Panc1 (cell line): ENCODE measurements at regions not wholly inside any gene's neighbourhood (a gene's known extent, or its start where the extent isn't known, plus 50 kb on each side); places are given as distances from the start of the nearest gene placed in this dataset.

Source experiments
- ATAC-seq: fragments of 200-7000 bp; cut with Tn5 transposase; 2 replicates; pipeline ENCODE4 v1.9.1; 2020; ENCODE audit warnings: mild to moderate bottlenecking, moderate library complexity
- BruUV-seq: library from RNA; stranded (reverse); fragments of 400-500 nt; replicated peaks from 2 replicates; lab custom pipeline; 2021; lab: Mats Ljungman, UMichigan
- CTCF ChIA-PET: fragments of 300-600 bp; sonication (Branson Sonifier 250); formaldehyde crosslinking; loops from one replicate; lab custom pipeline; 2022; ENCODE audit warnings: antibody characterized with exemption; lab: Charles Lee
- POLR2A ChIA-PET: fragments of 300-600 bp; sonication (Branson Sonifier 250); formaldehyde crosslinking; loops from one replicate; lab custom pipeline; 2022; ENCODE audit warnings: antibody characterized with exemption; lab: Charles Lee
- DNase-seq: peaks from one replicate; pipeline ENCODE4 v3.0.0-alpha.2; 2010; ENCODE audit warnings: low read depth, low spot score
- H3K27ac ChIP-seq: 2 replicates; pipeline ENCODE4 v1.5.1; 2011; ENCODE audit warnings: mild to moderate bottlenecking, low read length, inconsistent platforms
- H3K27me3 ChIP-seq: fragments of 200-500 bp; sonication (Bioruptor generic); 2 replicates; pipeline ENCODE4 v1.6.0; 2014; ENCODE audit warnings: low read length, inconsistent platforms; ENCODE audit not compliant: control insufficient read depth, insufficient read depth
- H3K36me3 ChIP-seq: fragments of 200-500 bp; sonication (Bioruptor generic); 2 replicates; pipeline ENCODE4 v1.5.1; 2014; ENCODE audit warnings: inconsistent platforms, mild to moderate bottlenecking, low read length, moderate library complexity; ENCODE audit not compliant: control insufficient read depth, insufficient read depth
- H3K4me1 ChIP-seq: 2 replicates; pipeline ENCODE4 v1.5.1; 2011; ENCODE audit warnings: inconsistent platforms, mild to moderate bottlenecking, low read length, moderate library complexity; ENCODE audit not compliant: control insufficient read depth, insufficient read depth
- H3K4me3 ChIP-seq, 2 experiments: 2 replicates each; pipeline ENCODE4 v1.5.1; 2011 to 2012; ENCODE audit warnings: low read depth in 2 of 2, low read length in 2 of 2, mild to moderate bottlenecking in 2 of 2, inconsistent platforms in 1 of 2, moderate library complexity in 1 of 2
- H3K9me3 ChIP-seq: fragments of 200-500 bp; sonication (Bioruptor generic); 2 replicates; pipeline ENCODE4 v1.5.1; 2014; ENCODE audit warnings: low read depth, mild to moderate bottlenecking, inconsistent platforms, low read length, moderate library complexity; ENCODE audit not compliant: control insufficient read depth, insufficient read depth
- POLR2AphosphoS5 ChIP-seq: IDR thresholded peaks from 2 replicates; pipeline ENCODE4 v1.6.1; 2012; ENCODE audit warnings: mild to moderate bottlenecking, low read depth, low read length, moderate library complexity
- REST ChIP-seq, 2 experiments: IDR thresholded peaks; 2 replicates each; pipeline ENCODE4 v1.6.1; 2011 to 2012; ENCODE audit warnings: low read depth in 2 of 2, control low read depth in 1 of 2, low read length in 1 of 2, mild to moderate bottlenecking in 1 of 2, moderate library complexity in 1 of 2; ENCODE audit not compliant: insufficient read depth in 1 of 2
- SIN3A ChIP-seq: IDR thresholded peaks from 2 replicates; pipeline ENCODE4 v1.6.1; 2012; ENCODE audit warnings: low read depth, mild to moderate bottlenecking, low read length, moderate library complexity, borderline replicate concordance; ENCODE audit not compliant: insufficient read depth
- TCF7L2 ChIP-seq: IDR thresholded peaks from 2 replicates; pipeline ENCODE4 v1.6.1; 2011; ENCODE audit warnings: mild to moderate bottlenecking, low read depth, low read length, inconsistent platforms
- in situ Hi-C: cut with HindIII; loops from 2 replicates; pipeline ENCODE4 v1.10.0; 2016; ENCODE audit warnings: low sequenced_read_pairs, low pct_unique_long_range_greater_than_20kb
- intact Hi-C: fragments of 100-400 bp; cut with micrococcal nuclease; formaldehyde crosslinking; loops from one replicate; pipeline ENCODE4 v1.10.0; 2022; ENCODE audit not compliant: unreplicated experiment
- TF ChIP-seq, protein P1 (sequence below): fragments of 450-650 bp; IDR thresholded peaks from 2 replicates; pipeline ENCODE4 v1.5.1; 2017; ENCODE audit warnings: mild to moderate bottlenecking

DNA sequence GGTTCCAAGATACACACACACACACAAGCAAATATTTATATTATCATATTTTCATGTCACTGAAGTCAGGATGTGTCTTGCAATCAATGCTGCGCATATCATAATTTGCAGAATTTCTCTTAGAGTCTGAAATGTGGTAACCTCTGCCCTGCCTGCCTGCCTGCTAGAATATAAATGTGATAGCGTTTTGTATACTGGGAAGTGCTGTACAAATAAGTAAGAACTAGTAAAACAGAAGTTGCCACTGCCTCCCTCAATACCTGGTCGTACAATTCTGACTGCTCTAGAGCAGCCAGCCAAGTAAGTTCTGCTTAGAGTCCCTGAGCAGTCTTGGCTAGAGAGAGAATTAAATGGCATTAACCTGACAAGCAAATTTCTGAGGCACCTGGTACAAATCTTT lies 83.9 kb upstream of the NTF3 start:
- H3K27me3 ChIP-seq = no peaks in the 10 kb centered on the region
- H3K27ac ChIP-seq = no peak overlapping the region
- no peak for TF ChIP-seq REST (IDR thresholded peaks at IDR 0.05; ENCODE audit: insufficient read depth in 1 of 2, low read depth in 2 of 2, low read length in 1 of 2)
- TF ChIP-seq SIN3A = no peak
- TF ChIP-seq, protein P1, sequence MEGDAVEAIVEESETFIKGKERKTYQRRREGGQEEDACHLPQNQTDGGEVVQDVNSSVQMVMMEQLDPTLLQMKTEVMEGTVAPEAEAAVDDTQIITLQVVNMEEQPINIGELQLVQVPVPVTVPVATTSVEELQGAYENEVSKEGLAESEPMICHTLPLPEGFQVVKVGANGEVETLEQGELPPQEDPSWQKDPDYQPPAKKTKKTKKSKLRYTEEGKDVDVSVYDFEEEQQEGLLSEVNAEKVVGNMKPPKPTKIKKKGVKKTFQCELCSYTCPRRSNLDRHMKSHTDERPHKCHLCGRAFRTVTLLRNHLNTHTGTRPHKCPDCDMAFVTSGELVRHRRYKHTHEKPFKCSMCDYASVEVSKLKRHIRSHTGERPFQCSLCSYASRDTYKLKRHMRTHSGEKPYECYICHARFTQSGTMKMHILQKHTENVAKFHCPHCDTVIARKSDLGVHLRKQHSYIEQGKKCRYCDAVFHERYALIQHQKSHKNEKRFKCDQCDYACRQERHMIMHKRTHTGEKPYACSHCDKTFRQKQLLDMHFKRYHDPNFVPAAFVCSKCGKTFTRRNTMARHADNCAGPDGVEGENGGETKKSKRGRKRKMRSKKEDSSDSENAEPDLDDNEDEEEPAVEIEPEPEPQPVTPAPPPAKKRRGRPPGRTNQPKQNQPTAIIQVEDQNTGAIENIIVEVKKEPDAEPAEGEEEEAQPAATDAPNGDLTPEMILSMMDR = no peak
- H3K4me1 ChIP-seq = no peaks in the 10 kb centered on the region
- H3K36me3 ChIP-seq = no peaks in the 10 kb centered on the region
- ChIA-PET CTCF (no interaction called here), POLR2A (no interaction called here)
- no peaks in the 10 kb centered on the region for H3K9me3 ChIP-seq
- intact Hi-C loops (no loop called here), in situ Hi-C loops (no loop called here)
- H3K4me3 ChIP-seq = no peak overlapping the region
- ATAC-seq (no peak), DNase-seq (no peak)
- no TSS peak for BruUV-seq

- H3K4me3 ChIP-seq = no peak overlapping the region
- TF ChIP-seq REST (IDR thresholded peaks at IDR 0.05; ENCODE audit: insufficient read depth in 1 of 2, low read depth in 2 of 2, low read length in 1 of 2) (no peak), TCF7L2 (no peak), POLR2AphosphoS5 (no peak), SIN3A (no peak)
- TF ChIP-seq, protein P1 = no peak
- ChIA-PET POLR2A (no interaction called here), CTCF (no interaction called here)
- no peaks in the 10 kb centered on the region for H3K9me3 ChIP-seq
- BruUV-seq = no TSS peak
- H3K27me3 ChIP-seq = no peaks in the 10 kb centered on the region
- no peaks in the 10 kb centered on the region for H3K4me1 ChIP-seq
- H3K27ac ChIP-seq = no peak overlapping the region
- no peak for DNase-seq
- intact Hi-C loops = no loop called here
- ATAC-seq = no peak
- no peaks in the 10 kb centered on the region for H3K36me3 ChIP-seq
- in situ Hi-C loops = no loop called here
Measured at GRCh38 chr12:5348491-5348890, 83.4 kb upstream of the NTF3 start.
